Urinary bladder (tissue), 3 donors: ENCODE measurements at regions not wholly inside any gene's neighbourhood (a gene's known extent, or its start where the extent isn't known, plus 50 kb on each side); places are given as distances from the start of the nearest gene placed in this dataset.

Experiments
- DNase-seq: peaks from one replicate; pipeline ENCODE4 v3.0.0-alpha.2; 2015; ENCODE audit errors: extremely low spot score
- H3K27ac ChIP-seq: one replicate; pipeline ENCODE4 v1.5.1; 2013; ENCODE audit warnings: low read depth, mild to moderate bottlenecking, moderate library complexity
- H3K36me3 ChIP-seq: one replicate; pipeline ENCODE4 v1.6.1; 2013; ENCODE audit warnings: mild to moderate bottlenecking, moderate library complexity; ENCODE audit not compliant: insufficient read depth
- H3K4me1 ChIP-seq: one replicate; pipeline ENCODE4 v1.6.1; 2013; ENCODE audit warnings: mild to moderate bottlenecking, moderate library complexity; ENCODE audit not compliant: insufficient read depth
- H3K4me3 ChIP-seq: one replicate; pipeline ENCODE4 v1.5.1; 2013; ENCODE audit warnings: low read depth, low read length
- WGBS: extraction: QIAGEN DNeasy Blood & Tissue Kit; methylation state at CpG from one replicate; pipeline ENCODE4 v1.1.7; 2013; 5-methylcytosine and 5-hydroxymethylcytosine counted together
- donor health status: healthy with polysubstance abuse.
- donor health status: healthy.

GRCh38 chr1:53378061-53378460 lies 50.2 kb upstream of the LRP8 start:
- WGBS: 71% methylated on average over 5 of the region's 5 CpGs
- Histone ChIP-seq H3K27ac (no peak overlapping the region), H3K36me3 (no peaks in the 10 kb centered on the region), H3K4me3 (no peak overlapping the region), H3K4me1 (no peaks in the 10 kb centered on the region)
- no peak for DNase-seq

DNA sequence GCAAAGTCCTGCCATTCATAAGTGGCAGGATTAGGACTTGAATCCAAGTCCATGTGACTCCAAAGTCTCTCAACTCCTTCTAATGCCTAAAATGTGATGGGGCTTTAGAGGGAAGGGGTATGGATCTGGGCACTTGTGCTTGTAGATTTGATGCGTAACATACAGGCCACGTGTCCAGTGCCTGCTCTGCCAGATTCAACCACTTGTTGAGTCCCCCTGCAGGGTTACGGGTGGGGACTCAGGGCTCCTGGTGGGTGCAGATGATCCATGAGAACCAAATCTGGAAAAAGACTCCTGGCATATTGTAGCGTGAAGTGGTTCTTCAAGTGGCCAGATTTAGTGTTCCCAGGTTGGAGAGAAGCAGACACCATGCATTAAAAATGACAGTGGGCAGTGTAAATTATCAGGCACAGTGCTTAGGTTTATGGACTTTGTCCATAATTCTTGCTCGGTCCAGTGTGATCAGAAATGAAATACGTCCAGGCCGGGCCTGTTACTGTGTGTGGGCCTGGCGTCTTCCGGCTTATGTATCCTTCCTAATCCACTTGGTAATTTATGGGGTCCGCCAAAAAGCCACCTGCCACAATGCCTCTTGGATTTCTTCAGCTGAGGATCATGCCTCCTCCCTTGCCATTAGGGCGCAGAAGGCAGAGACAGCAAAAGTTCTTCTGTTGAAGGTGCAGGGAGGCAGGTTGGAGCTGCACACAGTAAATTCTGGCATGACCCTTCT lies 51.2 kb upstream of the LRP8 start:
- Histone ChIP-seq H3K4me3 (no peak overlapping the region), H3K36me3 (no peaks in the 10 kb centered on the region), H3K27ac (no peak overlapping the region), H3K4me1 (no peaks in the 10 kb centered on the region)
- DNase-seq: no peak
- whole genome bisulfite sequencing: 85% methylated on average over 11 of the region's 11 CpGs

DNA sequence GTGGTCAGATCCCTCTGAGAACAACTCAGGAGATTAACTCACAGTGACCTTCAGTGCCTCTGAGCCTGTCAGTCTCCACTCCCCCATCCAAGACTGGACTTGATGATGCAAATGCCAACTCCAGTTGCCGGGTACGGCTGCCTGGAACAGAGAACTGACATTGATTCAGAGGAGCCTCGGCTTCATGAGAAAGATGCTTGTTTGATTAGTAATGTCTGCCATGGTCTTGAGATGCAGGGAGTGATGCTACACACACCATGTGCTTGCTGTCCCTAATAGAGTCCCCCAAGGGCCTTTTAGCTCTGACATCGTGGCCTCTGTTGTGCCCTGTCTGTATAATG lies 51.8 kb upstream of the LRP8 start:
- no peaks in the 10 kb centered on the region for H3K4me1 ChIP-seq
- 86% methylated on average over 4 of the region's 4 CpGs for WGBS
- no peak for DNase-seq

GRCh38 chr1:53380296-53380695 lies 52.4 kb upstream of the LRP8 start:
- Histone ChIP-seq H3K4me3 (no peak overlapping the region), H3K36me3 (no peaks in the 10 kb centered on the region), H3K27ac (no peak overlapping the region), H3K4me1 (no peaks in the 10 kb centered on the region)
- WGBS: 61% methylated on average over 5 of the region's 5 CpGs
- DNase-seq: no peak

More for the DNA sequence above, 51.8 kb upstream of the LRP8 start:
- no peak overlapping the region for H3K27ac ChIP-seq
- no peaks in the 10 kb centered on the region for H3K36me3 ChIP-seq
- no peak overlapping the region for H3K4me3 ChIP-seq

DNA sequence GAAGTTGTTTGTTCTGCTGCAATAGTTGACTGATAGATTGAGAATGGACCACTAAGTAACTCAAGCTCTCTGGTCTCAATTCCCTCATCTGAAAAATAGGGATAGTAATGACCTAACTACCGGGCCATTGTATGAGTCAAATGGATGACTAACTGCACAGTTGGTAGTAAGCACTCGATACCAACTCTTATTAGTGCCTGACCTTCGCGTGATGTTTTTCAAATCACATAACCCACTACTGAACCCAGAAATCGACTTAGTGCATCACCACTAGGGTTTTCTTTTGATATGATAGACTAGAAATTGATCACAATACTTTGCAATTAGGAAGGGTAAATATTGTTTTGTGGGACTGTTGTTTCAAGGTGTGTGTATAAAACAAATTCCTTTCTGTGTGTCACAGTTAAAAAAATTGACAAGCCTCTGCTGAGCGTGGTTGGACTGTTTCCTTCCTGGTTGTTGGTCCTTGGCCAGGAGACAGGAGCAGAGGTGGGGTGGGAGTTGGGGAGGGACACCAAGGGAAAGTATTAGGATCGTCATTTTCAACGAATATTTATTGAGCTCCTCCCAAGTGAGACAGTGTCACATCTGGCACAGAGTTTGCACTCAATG lies 54.0 kb upstream of the LRP8 start:
- H3K27ac ChIP-seq: no peak overlapping the region
- DNase-seq: no peak
- 68% methylated on average over 8 of the region's 8 CpGs for WGBS

DNA sequence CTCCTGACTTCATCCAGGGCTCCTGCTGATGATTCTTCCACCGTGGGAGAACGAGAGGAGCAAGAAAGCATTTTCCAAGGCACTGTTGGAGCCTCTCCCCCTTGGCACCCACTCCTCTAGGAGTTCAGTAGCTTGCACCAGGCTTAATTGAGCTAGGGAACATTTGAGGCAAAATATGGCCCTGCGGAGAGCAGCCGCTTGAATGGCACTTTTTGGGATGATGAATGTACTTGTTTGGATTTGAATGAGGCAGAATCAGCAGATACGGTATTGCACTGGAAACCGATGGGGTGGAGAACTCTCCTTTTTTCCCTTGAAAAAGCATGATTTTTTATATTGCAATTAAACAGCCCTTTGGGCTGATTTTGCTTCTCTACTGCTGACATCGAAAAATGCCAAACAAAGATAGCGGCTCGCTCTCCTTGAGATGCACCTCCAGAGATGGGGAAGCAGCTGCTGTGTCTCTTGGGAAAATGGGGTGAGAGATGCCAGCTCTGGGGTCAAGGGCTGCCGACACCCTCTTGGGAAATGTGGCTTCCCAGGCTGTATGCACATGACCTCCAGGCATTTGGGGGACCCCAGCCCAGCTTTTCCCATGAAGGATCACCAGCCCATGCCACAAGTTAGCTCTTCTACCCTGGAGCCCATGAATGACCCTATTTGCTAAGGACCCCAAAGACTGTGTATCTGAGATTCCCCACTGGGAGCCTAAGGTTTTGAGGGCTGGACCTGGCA lies 55.4 kb upstream of the LRP8 start:
- H3K27ac ChIP-seq: no peak overlapping the region
- DNase-seq: no peak
- 73% methylated on average over 10 of the region's 10 CpGs for whole genome bisulfite sequencing

More for the DNA sequence above, 54.0 kb upstream of the LRP8 start:
- H3K4me1 ChIP-seq: no peaks in the 10 kb centered on the region
- H3K4me3 ChIP-seq: no peak overlapping the region
- no peaks in the 10 kb centered on the region for H3K36me3 ChIP-seq

GRCh38 chr1:53384796-53385195 lies 56.9 kb upstream of the LRP8 start:
- no peak for DNase-seq
- Histone ChIP-seq H3K4me3 (no peak overlapping the region), H3K4me1 (no peaks in the 10 kb centered on the region), H3K27ac (no peak overlapping the region), H3K36me3 (no peaks in the 10 kb centered on the region)
- WGBS: 70% methylated on average over 3 of the region's 3 CpGs

More for the DNA sequence above, 55.4 kb upstream of the LRP8 start:
- H3K36me3 ChIP-seq: no peaks in the 10 kb centered on the region
- no peaks in the 10 kb centered on the region for H3K4me1 ChIP-seq
- H3K4me3 ChIP-seq: no peak overlapping the region

GRCh38 chr1:53385276-53386225 lies 57.7 kb upstream of the LRP8 start:
- Histone ChIP-seq H3K36me3 (no peaks in the 10 kb centered on the region), H3K4me1 (no peaks in the 10 kb centered on the region), H3K4me3 (no peak overlapping the region), H3K27ac (no peak overlapping the region)
- 73% methylated on average over 11 of the region's 11 CpGs for WGBS
- no peak for DNase-seq

GRCh38 chr1:53388963-53389362 lies 61.1 kb upstream of the LRP8 start:
- WGBS: 91% methylated on average over 4 of the region's 4 CpGs
- Histone ChIP-seq H3K27ac (no peak overlapping the region), H3K4me1 (no peaks in the 10 kb centered on the region), H3K4me3 (no peak overlapping the region), H3K36me3 (no peaks in the 10 kb centered on the region)
- DNase-seq: no peak

- no peak overlapping the region for H3K27ac ChIP-seq
- H3K4me1 ChIP-seq: no peaks in the 10 kb centered on the region
- H3K4me3 ChIP-seq: no peak overlapping the region
- no peak for DNase-seq
- 59% methylated on average over 5 of the region's 5 CpGs for WGBS
- H3K36me3 ChIP-seq: no peaks in the 10 kb centered on the region
Observed at GRCh38 chr1:53390261-53390660, 62.4 kb upstream of the LRP8 start.

GRCh38 chr1:53390736-53391135 lies 62.9 kb upstream of the LRP8 start:
- Histone ChIP-seq H3K36me3 (no peaks in the 10 kb centered on the region), H3K4me3 (no peak overlapping the region), H3K4me1 (no peaks in the 10 kb centered on the region), H3K27ac (no peak overlapping the region)
- DNase-seq: no peak
- WGBS: 83% methylated on average over 8 of the region's 8 CpGs

DNA sequence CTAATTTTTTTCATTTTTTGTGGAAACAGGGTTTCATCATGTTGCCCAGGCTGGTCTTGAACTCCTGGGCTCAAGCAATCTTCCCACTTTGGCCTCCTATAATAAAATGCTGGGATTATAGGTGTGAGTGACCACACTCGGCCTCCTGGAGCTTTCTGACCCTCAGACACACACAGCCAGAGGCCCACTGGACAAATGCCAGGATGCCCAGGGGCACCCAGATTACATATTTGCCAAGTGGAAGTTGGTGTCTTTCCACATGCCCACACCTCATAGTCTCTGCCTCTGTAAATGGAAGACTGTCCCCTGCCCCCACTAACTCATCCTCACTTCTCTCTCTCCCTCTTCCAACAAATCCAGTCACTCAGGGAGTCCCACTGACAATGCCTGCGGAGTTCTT lies 63.4 kb upstream of the LRP8 start:
- WGBS: 79% methylated on average over 2 of the region's 2 CpGs
- DNase-seq: no peak
- no peaks in the 10 kb centered on the region for H3K36me3 ChIP-seq
- H3K27ac ChIP-seq: no peak overlapping the region
- no peaks in the 10 kb centered on the region for H3K4me1 ChIP-seq
- no peak overlapping the region for H3K4me3 ChIP-seq

DNA sequence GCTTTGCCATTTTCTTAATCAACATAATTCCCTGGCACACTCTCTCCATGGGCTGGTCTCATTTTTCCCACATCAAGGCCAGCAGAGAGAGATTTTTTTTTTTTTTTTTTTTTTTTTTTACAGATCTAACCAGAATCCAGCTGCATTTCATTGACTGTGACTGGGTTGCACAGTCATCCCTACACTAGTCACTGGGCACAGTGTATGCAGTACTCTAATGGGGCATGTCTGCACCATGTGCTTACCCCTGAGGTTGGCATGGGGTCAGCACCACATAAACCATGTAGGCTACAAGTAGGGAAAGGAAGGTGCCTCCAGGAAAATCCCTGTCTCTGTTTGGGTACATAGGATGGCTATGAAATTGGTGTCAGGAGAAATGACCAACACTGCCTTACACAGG lies 64.1 kb upstream of the LRP8 start:
- H3K36me3 ChIP-seq: no peaks in the 10 kb centered on the region
- H3K27ac ChIP-seq: no peak overlapping the region
- H3K4me1 ChIP-seq: no peaks in the 10 kb centered on the region
- no peak for DNase-seq
- H3K4me3 ChIP-seq: no peak overlapping the region
